ENCODE measurements at regions not wholly inside any gene's neighbourhood (a gene's known extent, or its start where the extent isn't known, plus 50 kb on each side); places are given as distances from the start of the nearest gene placed in this dataset.

DNA sequence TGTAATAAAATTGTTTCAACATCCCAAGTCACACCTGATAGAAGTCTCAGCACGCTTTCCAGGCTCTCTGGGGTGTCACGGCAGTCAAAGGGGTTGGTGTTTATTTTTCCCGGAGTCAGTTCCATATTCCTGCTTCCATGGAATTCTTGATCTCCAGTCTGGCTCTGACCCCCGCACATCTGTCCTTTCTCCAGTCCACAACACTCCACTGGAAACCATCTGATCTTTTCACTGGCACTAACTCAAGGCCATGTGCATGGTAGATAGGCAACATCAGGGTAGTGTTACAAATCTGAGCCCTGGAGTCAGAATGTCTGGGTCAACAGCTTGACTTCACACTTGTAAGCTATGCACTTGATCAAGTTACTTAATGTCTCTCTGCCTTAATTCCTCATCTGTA lies 176.2 kb downstream of the WDR11 start:
- TF ChIP-seq, protein P1, sequence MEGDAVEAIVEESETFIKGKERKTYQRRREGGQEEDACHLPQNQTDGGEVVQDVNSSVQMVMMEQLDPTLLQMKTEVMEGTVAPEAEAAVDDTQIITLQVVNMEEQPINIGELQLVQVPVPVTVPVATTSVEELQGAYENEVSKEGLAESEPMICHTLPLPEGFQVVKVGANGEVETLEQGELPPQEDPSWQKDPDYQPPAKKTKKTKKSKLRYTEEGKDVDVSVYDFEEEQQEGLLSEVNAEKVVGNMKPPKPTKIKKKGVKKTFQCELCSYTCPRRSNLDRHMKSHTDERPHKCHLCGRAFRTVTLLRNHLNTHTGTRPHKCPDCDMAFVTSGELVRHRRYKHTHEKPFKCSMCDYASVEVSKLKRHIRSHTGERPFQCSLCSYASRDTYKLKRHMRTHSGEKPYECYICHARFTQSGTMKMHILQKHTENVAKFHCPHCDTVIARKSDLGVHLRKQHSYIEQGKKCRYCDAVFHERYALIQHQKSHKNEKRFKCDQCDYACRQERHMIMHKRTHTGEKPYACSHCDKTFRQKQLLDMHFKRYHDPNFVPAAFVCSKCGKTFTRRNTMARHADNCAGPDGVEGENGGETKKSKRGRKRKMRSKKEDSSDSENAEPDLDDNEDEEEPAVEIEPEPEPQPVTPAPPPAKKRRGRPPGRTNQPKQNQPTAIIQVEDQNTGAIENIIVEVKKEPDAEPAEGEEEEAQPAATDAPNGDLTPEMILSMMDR (IDR thresholded peaks at IDR 0.05; ENCODE audit: low read depth, low read length, missing control alignments) = no peak
- in situ Hi-C loops (cut with HindIII; ENCODE audit: low pct_ligation_motif_present, low sequenced_read_pairs) = no loop called here

DNA sequence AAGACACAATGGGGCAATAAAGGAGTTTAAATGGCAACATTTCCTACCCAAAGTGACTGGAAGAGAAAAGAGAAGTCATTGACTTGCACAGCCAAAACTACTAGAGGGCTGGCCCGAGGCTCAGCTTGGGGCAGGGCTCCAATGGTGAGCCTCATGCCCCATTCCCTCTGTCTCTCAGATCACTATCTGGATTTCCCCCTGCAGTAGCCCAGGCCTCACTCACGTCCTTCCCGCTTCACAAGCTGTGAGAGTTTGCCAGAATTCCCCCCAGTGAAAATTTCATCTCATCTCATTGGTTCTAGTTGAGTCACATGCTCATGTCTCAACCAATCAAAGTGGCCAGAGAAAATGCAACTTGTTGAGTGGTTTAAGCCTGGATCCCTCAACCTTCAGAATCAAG lies 181.3 kb downstream of the WDR11 start:
- Histone ChIP-seq H3K36me3 (replicated peaks) (no peaks in the 10 kb centered on the region), H3K27me3 (replicated peaks) (no peaks in the 10 kb centered on the region), H3K27ac (no peak overlapping the region), H3K4me3 (ENCODE audit: low read depth, low read length) (no peak overlapping the region)
- in situ Hi-C loops (cut with HindIII; ENCODE audit: low pct_ligation_motif_present, low sequenced_read_pairs) = no loop called here
- no peak for DNase-seq
- TF ChIP-seq, protein P1 (IDR thresholded peaks at IDR 0.05; ENCODE audit: low read depth, low read length, missing control alignments) = no peak

More for the DNA sequence above, 176.2 kb downstream of the WDR11 start:
- Histone ChIP-seq H3K27me3 (replicated peaks) (no peaks in the 10 kb centered on the region), H3K36me3 (replicated peaks) (no peaks in the 10 kb centered on the region), H3K27ac (no peak overlapping the region), H3K4me3 (ENCODE audit: low read depth, low read length) (no peak overlapping the region)
- no peak for DNase-seq

GRCh38 chr10:121033366-121033765 lies 182.2 kb downstream of the WDR11 start:
- TF ChIP-seq, protein P1 (IDR thresholded peaks at IDR 0.05; ENCODE audit: low read depth, low read length, missing control alignments) = no peak
- Histone ChIP-seq H3K4me3 (ENCODE audit: low read depth, low read length) (no peak overlapping the region), H3K36me3 (replicated peaks) (no peaks in the 10 kb centered on the region), H3K27ac (no peak overlapping the region), H3K27me3 (replicated peaks) (no peaks in the 10 kb centered on the region)
- no peak for DNase-seq
- in situ Hi-C loops (cut with HindIII; ENCODE audit: low pct_ligation_motif_present, low sequenced_read_pairs) = no loop called here

GRCh38 chr10:121036431-121036830 lies 185.3 kb downstream of the WDR11 start:
- DNase-seq = no peak
- in situ Hi-C loops (cut with HindIII; ENCODE audit: low pct_ligation_motif_present, low sequenced_read_pairs) = no loop called here
- TF ChIP-seq, protein P1 (IDR thresholded peaks at IDR 0.05; ENCODE audit: low read depth, low read length, missing control alignments) = no peak
- no peaks in the 10 kb centered on the region for H3K27me3 ChIP-seq (replicated peaks)
- H3K36me3 ChIP-seq (replicated peaks) = no peaks in the 10 kb centered on the region
- H3K4me3 ChIP-seq (ENCODE audit: low read depth, low read length) = no peak overlapping the region
- no peak overlapping the region for H3K27ac ChIP-seq

- Histone ChIP-seq H3K36me3 (replicated peaks) (no peaks in the 10 kb centered on the region), H3K4me3 (ENCODE audit: low read depth, low read length) (no peak overlapping the region), H3K27ac (no peak overlapping the region), H3K27me3 (replicated peaks) (no peaks in the 10 kb centered on the region)
- in situ Hi-C loops (cut with HindIII; ENCODE audit: low pct_ligation_motif_present, low sequenced_read_pairs) = no loop called here
- TF ChIP-seq, protein P1 (IDR thresholded peaks at IDR 0.05; ENCODE audit: low read depth, low read length, missing control alignments) = no peak
- no peak for DNase-seq
Measured at GRCh38 chr10:121041499-121041898, 190.3 kb downstream of the WDR11 start.

- in situ Hi-C loops (cut with HindIII; ENCODE audit: low pct_ligation_motif_present, low sequenced_read_pairs) = no loop called here
- H3K27me3 ChIP-seq (replicated peaks) = no peaks in the 10 kb centered on the region
- no peak overlapping the region for H3K27ac ChIP-seq
- no peaks in the 10 kb centered on the region for H3K36me3 ChIP-seq (replicated peaks)
- no peak for DNase-seq
- H3K4me3 ChIP-seq (ENCODE audit: low read depth, low read length) = no peak overlapping the region
- TF ChIP-seq, protein P1 (IDR thresholded peaks at IDR 0.05; ENCODE audit: low read depth, low read length, missing control alignments) = no peak
Measured at GRCh38 chr10:121041906-121042305, 190.7 kb downstream of the WDR11 start.
